GM12878 (cell line): ENCODE measurements at regions not wholly inside any gene's neighbourhood (a gene's known extent, or its start where the extent isn't known, plus 50 kb on each side); places are given as distances from the start of the nearest gene placed in this dataset.
A peak's percentile ranks its signal among the peaks of the same experiment; 100 is the strongest.

Source experiments
- ATAC-seq: fragments of 200-7000 bp; cut with Tn5 transposase; 3 replicates; pipeline ENCODE4 v1.9.1; 2020; ENCODE audit warnings: mild to moderate bottlenecking, moderate library complexity
- BruUV-seq: library from RNA; stranded (reverse); fragments of 400-500 nt; replicated peaks from 2 replicates; lab custom pipeline; 2021; lab: Mats Ljungman, UMichigan
- CTCF ChIA-PET: fragments of 300-600 bp; sonication (Branson Sonifier 250); formaldehyde crosslinking; extraction: SDS; loops from one replicate; lab custom pipeline; 2021; ENCODE audit warnings: inconsistent platforms; lab: Yijun Ruan, JAX
- POLR2A ChIA-PET: fragments of 350-600 bp; formaldehyde crosslinking; extraction: SDS; loops from one replicate; lab custom pipeline; 2021; ENCODE audit warnings: inconsistent platforms; lab: Charles Lee
- RAD21 ChIA-PET: fragments of 300-600 bp; sonication (Branson Sonifier 250); formaldehyde crosslinking; loops from one replicate; lab custom pipeline; 2023; ENCODE audit warnings: antibody characterized with exemption; ENCODE audit not compliant: unreplicated experiment; lab: Charles Lee
- SMC1A ChIA-PET: fragments of 300-600 bp; sonication (Branson Sonifier 250); formaldehyde crosslinking; loops from one replicate; lab custom pipeline; 2023; ENCODE audit not compliant: unreplicated experiment, uncharacterized antibody; lab: Charles Lee
- DNase-seq: peaks from one replicate; pipeline ENCODE4 v3.0.0-alpha.2; 2011; ENCODE audit warnings: low read depth, low spot score
- FAIRE-seq: peaks from 3 replicates; lab custom pipeline; 2011; peaks lifted over from hg19 to GRCh38; lab: Jason Lieb, UNC
- H2AFZ ChIP-seq: 2 replicates; pipeline ENCODE4 v1.6.0; 2011; ENCODE audit warnings: low read depth, low read length, control low read depth; ENCODE audit not compliant: control insufficient read depth
- H3K27ac ChIP-seq: 2 replicates; pipeline ENCODE4 v1.5.1; 2011; ENCODE audit warnings: control low read depth; ENCODE audit not compliant: control insufficient read depth, insufficient read depth
- H3K27me3 ChIP-seq, 2 experiments: replicated peaks in 1 of 2; 2 replicates each; pipeline versions ENCODE4 v1.6.0 to v1.6.1; 2011; ENCODE audit warnings: low read length in 1 of 2; ENCODE audit not compliant: control insufficient read depth in 2 of 2, insufficient read depth in 2 of 2
- H3K36me3 ChIP-seq, 2 experiments: 2 replicates each; pipeline ENCODE4 v1.5.1; 2011; ENCODE audit warnings: low read length in 1 of 2; ENCODE audit not compliant: control insufficient read depth in 2 of 2, insufficient read depth in 2 of 2
- H3K4me1 ChIP-seq: 2 replicates; pipeline ENCODE4 v1.6.1; 2011; ENCODE audit warnings: mild to moderate bottlenecking, low read length, moderate library complexity, mixed read lengths; ENCODE audit not compliant: control insufficient read depth, insufficient read depth
- H3K4me2 ChIP-seq: 2 replicates; pipeline ENCODE4 v1.6.0; 2011; ENCODE audit warnings: control low read depth; ENCODE audit not compliant: control insufficient read depth, insufficient read depth
- H3K4me3 ChIP-seq: fragments of 200-600 bp; sonication (generic); 2 replicates; pipeline ENCODE4 v1.5.1; 2016
- H3K79me2 ChIP-seq: 2 replicates; pipeline ENCODE4 v1.6.0; 2011; ENCODE audit warnings: low read length; ENCODE audit not compliant: control insufficient read depth, insufficient read depth
- H3K9ac ChIP-seq: 2 replicates; pipeline ENCODE4 v1.8.0; 2011; ENCODE audit warnings: low read length, control low read depth, mixed read lengths; ENCODE audit not compliant: control insufficient read depth, insufficient read depth
- H3K9me3 ChIP-seq: replicated peaks from 3 replicates; pipeline ENCODE4 v1.5.1; 2011; ENCODE audit warnings: mild to moderate bottlenecking, low read length; ENCODE audit not compliant: control insufficient read depth, insufficient read depth
- H4K20me1 ChIP-seq: 2 replicates; pipeline ENCODE4 v1.6.0; 2011; ENCODE audit not compliant: control insufficient read depth, insufficient read depth
- CTCF ChIP-seq, 3 experiments: IDR thresholded peaks in 2 of 3; conservative IDR thresholded peaks in 1 of 3; 2 replicates each; pipeline ENCODE4 v1.5.1; 2011; ENCODE audit warnings: low read depth in 3 of 3, low read length in 3 of 3, mild to moderate bottlenecking in 3 of 3, control low read depth in 2 of 3, moderate library complexity in 2 of 3, inconsistent platforms in 1 of 3, mixed read lengths in 1 of 3; ENCODE audit not compliant: control insufficient read depth in 2 of 3, insufficient read depth in 1 of 3; ENCODE audit errors: extremely low read depth in 1 of 3
- JUND ChIP-seq: IDR thresholded peaks from 2 replicates; pipeline ENCODE4 v1.6.1; 2012; ENCODE audit warnings: low read depth, mild to moderate bottlenecking, low read length, improper control_type of control experiment, moderate library complexity
- KLF5 ChIP-seq: fragments of 450-650 bp; IDR thresholded peaks from 2 replicates; pipeline ENCODE4 v1.6.1; 2014; ENCODE audit warnings: mild to moderate bottlenecking; ENCODE audit not compliant: partially characterized antibody
- NFIC ChIP-seq: IDR thresholded peaks from 2 replicates; pipeline ENCODE4 v1.6.1; 2012; ENCODE audit warnings: low read depth, mild to moderate bottlenecking, inconsistent platforms, low read length, moderate library complexity
- RAD21 ChIP-seq: IDR thresholded peaks from 2 replicates; pipeline ENCODE4 v1.6.1; 2011; ENCODE audit warnings: mild to moderate bottlenecking, low read depth, low read length, moderate library complexity; ENCODE audit not compliant: insufficient read depth
- SMC3 ChIP-seq: IDR thresholded peaks from 2 replicates; pipeline ENCODE4 v1.6.1; 2011; ENCODE audit warnings: low read length, improper control_type of control experiment, borderline replicate concordance
- WGBS: methylation state at CpG from one replicate; pipeline ENCODE4 v1.1.6; 2016; ENCODE audit warnings: low lambda C conversion rate; ENCODE audit not compliant: insufficient replicate concordance, insufficient coverage; ENCODE audit errors: missing lambda C conversion rate; 5-methylcytosine and 5-hydroxymethylcytosine counted together
- in situ Hi-C: fragments of 300-500 bp; cut with MboI; formaldehyde crosslinking; loops from 9 replicates; pipeline ENCODE4 v1.14.3; 2018; ENCODE audit warnings: mixed read lengths
- intact Hi-C: fragments of 100-400 bp; cut with micrococcal nuclease; formaldehyde crosslinking; loops from one replicate; pipeline ENCODE4 v1.14.2; 2022; ENCODE audit not compliant: unreplicated experiment

- RAD21 ChIA-PET = no interaction called here
Observed at GRCh38 chr13:91045351-91046034, 302.0 kb upstream of the MIR17HG start.

More at GRCh38 chr13:91045351-91046034, 302.0 kb upstream of the MIR17HG start:
- ATAC-seq (peak; percentile 81), DNase-seq (no peak), FAIRE-seq (no peak)
- Histone ChIP-seq H3K4me3 (no peak overlapping the region), H3K9ac (no peak overlapping the region), H3K27ac (no peak overlapping the region), H4K20me1 (no peaks in the 10 kb centered on the region), H3K79me2 (no peaks in the 10 kb centered on the region), H2AFZ (no peak overlapping the region), H3K9me3 (no peaks in the 10 kb centered on the region), H3K4me1 (no peaks in the 10 kb centered on the region), H3K4me2 (no peak overlapping the region), H3K36me3 (no peaks in the 10 kb centered on the region), H3K27me3 (no peaks in the 10 kb centered on the region)
- CTCF ChIA-PET = no interaction called here
- 26% methylated on average over 5 of the region's 5 CpGs for WGBS
- SMC1A ChIA-PET = no interaction called here
- in situ Hi-C loops (no loop called here), intact Hi-C loops (no loop called here)
- TF ChIP-seq SMC3 (peak; percentile 2; the same call in 1 of the 2 replicates), KLF5 (no peak), NFIC (no peak), JUND (no peak), RAD21 (peak; percentile 45), CTCF (IDR thresholded peaks at IDR 0.05 in 2 of 3, conservative IDR thresholded peaks at IDR 0.05 in 1 of 3; ENCODE audit: control insufficient read depth in 2 of 3, extremely low read depth in 1 of 3, insufficient read depth in 1 of 3, low read depth in 3 of 3, low read length in 3 of 3) (peak; percentile 37 to 51 (median 45); a peak in 3 of 6 replicates)
- POLR2A ChIA-PET = no interaction called here
- BruUV-seq = no TSS peak
